HG03571 (cell line): ENCODE measurements at regions not wholly inside any gene's neighbourhood (a gene's known extent, or its start where the extent isn't known, plus 50 kb on each side); places are given as distances from the start of the nearest gene placed in this dataset.

ENCODE experiments used
- ATAC-seq: cut with Tn5 transposase; IDR thresholded peaks from one replicate; pipeline ENCODE4 v1.9.1; 2021; ENCODE audit not compliant: unreplicated experiment

DNA sequence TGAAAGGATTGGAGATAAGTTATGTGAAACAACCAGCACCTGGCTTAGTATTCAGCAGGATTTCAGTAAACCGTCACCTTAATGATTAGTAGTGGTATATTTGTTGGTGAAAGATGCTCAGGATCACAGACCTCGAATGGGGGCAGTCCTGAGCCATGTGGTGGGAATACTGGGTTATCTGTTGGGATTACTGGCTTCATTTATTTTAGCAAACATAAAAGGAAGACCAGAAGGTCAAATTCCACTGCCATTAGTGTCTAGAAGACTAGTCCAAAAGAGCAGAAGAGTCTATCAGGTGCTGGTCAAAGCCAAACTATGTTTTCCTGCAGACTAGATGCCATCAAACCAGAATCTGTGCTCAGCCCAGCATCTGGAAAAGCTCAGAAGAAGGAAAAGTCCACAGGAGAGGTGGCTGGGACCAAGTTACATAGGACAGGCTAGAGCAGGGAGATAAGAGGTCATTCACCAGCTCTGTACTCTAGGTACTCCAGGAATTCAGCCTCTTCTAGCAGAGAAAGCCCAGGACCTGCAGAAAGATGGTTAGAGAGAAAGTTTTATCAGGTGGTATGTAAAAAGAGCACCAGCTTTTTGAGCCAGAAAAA lies 343.4 kb downstream of the PLPP3 start:
- ATAC-seq, result no peak

DNA sequence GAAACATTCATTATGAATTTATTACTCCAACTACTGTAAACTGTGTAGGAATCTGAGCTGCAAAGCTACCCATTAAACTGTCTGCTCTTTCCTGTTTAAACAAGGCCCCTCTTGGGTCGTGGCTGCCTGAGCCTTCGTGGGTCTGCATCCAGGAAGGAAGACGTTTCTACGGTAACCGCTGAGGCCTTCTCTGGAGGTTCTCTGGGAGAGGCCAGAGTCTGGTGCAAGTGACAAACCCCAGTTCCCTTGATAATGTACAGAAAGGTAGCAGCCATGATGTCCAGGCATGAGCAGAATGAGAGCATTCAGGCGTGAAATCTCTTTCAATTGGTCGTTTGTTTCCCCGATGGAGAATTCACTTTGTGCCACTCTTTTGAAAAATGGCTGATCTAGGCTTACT lies 350.2 kb downstream of the PLPP3 start:
- no peak for ATAC-seq

DNA sequence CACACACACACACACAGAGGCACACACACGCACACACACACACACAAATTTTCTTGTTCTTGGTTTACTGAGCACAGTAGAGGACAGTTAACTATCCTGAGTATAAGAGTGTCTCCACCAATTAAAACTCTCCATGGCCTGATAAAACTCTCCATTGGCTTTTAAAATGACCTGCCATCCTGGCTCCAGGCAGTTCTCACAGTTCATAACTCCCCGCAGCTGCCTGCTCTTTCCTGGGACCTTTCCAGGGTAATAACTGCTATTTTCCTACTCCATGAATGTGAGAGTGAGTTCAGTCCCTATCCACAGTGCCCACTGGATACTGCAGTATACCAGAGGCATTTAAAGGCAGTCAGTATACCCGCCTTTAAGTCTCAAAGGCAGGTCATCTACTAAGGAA lies 351.5 kb downstream of the PLPP3 start:
- no peak for ATAC-seq

DNA sequence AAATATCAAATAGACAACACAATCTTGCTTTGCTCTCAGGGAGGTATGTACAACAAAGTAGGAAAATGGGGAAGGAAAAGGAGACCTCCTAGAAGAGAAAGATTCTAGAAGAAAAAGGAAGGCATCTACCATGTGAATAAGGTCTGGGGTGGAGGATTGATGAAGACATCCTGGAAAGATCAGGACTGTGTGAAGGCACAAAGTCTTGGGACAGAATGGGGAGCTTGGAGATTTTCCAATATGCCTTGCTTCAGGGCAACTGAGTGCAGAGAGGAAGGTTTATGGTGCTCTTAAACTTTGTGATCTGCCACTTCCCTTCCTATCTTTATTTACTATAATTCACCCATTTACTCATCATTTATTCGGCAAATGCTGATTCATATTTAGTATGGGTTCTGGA lies 352.0 kb downstream of the PLPP3 start:
- ATAC-seq, result no peak

DNA sequence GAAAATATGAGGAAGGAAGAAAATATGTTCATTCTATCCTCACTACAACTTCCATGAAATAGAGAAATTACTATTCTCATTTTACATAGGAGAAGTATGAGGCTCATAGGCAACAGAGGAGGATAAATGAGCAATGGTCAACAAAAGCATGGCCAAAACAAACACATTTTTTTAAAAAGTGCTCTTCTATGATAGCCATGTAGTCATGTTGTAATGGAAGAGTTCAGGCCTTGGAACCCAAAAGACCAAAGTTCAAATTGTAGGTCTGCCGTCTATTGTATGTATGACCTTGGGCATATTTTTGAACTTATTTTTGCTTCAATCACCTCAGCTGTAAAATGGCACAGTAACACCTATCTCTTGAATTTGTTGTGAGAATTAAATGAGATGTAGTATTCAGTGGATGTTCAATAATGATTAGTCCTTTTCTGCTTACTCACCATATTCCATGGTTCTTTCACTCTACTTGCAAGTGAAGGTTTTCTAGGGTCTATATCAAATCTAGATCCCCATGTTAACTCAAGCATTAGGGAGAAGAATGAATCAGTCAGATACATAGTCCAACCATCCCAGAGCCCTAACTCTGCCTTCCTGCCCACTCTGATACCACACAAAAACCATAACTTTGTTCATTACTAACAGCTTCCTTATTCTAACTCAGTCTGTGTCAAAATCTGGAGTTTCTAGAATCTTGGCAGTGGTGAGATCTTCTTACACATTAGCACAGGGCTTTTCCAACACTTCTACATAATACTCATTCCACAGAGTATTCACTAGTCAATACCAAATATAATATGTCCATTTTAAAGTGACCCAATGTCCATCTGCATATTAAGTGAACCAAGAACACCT lies 353.2 kb downstream of the PLPP3 start:
- no peak for ATAC-seq

DNA sequence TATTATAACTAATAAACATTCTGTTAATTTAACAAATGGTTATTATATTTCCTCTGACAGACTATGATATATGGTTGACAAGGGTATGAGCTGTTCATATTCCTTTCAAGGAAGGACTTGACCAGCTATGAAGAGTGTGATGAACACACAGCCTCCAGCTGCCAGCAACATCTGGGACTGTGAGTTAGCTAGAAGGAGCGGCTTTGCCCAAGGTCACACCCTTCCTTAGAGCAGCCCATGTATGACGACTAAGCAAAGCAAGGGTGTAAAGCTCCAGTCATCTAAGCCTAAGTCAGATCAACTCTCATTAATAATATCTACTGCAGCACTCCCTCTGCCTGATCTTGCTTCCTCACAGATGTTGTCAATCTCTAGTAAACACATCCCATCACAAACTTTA lies 355.4 kb downstream of the PLPP3 start:
- no peak for ATAC-seq

DNA sequence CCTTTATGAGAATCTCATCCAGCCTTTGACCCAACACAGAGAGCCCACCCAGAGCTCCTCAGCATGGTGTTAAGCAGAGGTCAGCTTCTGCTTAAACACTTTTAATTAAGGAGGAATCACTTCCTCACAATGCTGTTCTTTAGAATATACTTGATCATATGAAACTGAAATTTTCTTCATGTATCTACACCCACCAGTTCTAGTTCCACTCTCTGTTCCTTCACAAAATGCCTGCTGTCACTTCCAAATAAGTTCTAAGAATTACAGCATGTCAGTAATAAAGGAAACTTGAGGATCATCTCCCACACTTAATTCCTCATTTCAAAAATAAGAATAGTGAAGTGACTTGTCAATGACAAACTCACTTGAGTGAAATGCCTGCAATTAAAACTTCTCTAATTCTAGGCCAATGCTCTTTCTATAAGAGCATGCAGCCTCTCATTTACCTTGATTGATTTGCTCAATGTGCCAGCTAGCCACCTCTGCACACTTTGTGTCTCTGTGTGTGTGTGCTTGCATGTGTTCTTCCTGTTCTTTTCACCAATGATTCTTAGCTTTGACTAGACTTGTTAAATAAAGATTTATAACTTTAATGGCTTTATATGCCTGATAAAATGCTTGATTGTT lies 356.3 kb downstream of the PLPP3 start:
- no peak for ATAC-seq

DNA sequence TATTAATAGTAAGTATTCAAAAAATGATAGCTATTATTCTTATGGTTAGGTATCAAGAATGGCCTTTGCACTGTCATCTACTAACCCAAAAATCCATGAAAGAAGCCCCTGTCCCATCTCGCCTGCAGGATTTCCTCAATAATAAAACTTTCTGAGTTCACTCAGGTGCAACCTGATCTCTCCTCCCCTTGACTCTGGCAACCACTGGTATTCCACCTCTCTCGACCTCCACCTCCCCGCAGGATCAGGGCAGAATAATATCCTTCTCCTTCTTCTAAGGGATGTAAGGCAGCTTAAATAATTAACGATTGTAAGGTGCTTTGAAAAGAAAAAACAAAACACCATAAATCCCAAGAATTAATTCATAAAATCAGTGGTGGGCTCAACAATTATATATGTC lies 359.3 kb downstream of the PLPP3 start:
- no peak for ATAC-seq

DNA sequence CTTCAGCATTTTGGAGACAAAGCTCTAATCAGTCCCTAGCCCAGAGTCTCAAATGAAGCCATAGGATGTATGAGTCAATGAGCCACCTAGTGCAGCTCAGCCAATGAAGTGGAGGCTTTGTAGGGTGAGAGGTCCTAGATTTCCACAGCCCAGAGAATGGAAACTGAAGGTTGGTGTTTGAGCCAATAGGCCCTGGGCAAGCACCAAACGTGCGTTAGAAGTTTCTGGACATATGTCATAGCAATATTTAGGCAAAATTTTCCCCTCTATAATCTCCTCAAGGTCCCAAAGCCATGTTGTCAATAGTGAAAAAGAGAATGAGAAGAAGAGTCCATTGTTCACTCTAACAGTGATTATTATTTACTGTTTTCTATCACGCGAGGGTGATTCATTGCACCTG lies 361.3 kb downstream of the PLPP3 start:
- no peak for ATAC-seq

DNA sequence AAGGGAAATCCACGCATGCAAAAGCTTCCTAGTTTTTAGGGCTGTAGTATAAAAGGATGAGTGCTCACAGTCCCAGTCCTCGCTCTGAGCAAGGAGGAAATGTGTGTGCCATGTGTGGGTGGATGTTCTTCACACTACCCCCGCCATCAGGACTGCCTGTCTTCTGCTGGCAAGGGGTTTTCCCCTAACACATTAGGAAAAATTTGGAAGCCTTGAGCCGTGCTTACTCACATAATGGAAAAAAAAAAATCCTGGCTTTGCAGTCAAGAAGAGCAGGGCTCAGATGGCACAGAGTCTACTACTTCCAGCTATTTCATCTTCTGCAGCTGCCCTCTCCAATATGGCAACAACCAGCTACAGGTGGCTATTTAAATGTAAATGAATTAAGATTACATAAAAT lies 363.1 kb downstream of the PLPP3 start:
- no peak for ATAC-seq

DNA sequence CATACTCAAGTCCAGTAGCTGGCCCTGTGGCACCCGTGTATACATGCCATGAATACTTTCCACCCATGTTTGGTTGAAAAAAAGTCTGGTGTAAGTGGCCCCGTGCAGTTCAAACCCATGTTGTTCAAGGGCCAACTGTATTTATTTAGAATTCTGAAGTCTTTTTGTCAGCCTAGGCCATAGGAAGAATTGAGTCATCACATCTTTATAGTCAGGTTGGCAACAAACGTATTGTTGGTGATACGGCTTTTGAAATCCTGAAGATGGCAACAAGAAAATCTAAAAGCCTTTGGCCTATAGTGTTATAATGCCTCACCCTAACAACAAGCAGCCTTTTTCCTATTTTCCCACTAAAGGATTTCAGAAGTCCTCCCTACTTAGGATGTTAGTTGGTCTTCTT lies 363.6 kb downstream of the PLPP3 start:
- no peak for ATAC-seq

DNA sequence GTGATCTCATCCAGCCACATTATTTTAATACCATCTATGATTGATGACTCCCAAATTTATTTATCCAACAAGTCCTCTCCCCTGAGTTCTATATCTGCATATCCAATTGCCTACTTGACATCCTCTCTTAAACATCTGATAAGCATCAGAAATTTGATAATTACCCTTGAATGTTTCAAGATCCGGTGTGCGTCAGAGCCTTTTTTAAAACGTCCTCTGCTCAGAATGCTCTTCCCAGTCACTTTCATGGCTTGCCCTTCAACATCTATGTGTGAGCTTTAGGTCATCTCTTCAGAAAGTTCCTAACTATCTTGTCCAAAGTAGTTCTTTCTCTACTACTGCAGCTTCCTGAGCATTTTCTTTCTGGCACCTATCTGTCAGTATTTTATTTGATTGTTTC lies 364.3 kb downstream of the PLPP3 start:
- no peak for ATAC-seq

DNA sequence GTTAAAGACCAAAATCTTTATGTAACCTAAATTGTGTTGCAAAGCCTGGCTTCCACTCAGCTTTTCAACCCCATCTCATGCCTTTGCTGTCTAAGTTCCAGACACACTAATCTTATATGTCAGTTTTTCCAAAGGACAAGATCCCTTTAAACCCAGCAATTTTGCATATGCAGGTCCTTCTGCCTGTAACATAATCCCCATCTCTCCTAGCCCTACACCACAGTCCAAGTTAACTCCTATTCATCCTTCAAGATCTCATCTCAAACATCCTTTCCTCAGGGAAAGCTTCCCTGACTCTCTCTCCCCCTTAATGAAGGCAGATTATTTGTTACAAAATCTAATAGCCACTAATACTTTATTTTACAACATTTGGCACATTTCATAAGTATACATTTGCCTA lies 366.3 kb downstream of the PLPP3 start:
- ATAC-seq, result no peak

DNA sequence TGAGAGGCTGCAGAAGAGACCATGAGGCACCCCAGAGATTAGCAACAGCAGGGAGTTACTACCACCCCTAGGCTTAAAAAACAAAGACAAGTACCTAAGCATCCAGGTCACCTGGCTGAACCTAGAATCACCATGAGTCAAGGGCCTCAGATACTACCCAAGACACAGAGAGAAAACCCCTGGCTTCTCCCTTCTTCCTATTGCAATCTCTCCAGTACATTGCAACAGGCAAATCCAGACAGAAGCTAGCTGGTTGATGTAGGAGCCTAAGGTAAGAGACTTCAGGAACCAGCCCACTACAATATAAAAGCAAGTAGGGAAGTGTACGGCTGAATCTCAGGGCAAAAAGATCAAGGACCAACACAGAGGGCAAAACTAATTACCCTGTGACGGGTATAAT lies 367.2 kb downstream of the PLPP3 start:
- ATAC-seq, result no peak

DNA sequence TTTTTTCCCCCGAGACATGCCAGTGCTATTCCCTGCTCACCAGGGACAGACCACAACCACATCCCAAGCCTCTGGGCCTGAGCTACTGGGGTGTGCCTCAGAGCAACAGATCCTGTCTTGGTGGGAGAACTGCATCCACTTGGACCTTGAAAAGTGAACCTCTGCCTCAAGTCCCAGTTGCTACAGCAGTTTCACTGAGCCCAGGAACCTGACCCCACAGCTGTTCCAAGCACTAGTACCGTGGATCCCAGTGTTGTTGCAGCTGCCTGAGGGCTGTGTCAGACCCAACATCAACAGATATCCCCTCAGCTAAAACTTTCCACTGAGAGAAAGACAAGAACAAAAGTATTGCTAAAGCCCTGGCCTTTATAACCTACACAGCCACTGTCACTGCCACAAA lies 373.0 kb downstream of the PLPP3 start:
- no peak for ATAC-seq

DNA sequence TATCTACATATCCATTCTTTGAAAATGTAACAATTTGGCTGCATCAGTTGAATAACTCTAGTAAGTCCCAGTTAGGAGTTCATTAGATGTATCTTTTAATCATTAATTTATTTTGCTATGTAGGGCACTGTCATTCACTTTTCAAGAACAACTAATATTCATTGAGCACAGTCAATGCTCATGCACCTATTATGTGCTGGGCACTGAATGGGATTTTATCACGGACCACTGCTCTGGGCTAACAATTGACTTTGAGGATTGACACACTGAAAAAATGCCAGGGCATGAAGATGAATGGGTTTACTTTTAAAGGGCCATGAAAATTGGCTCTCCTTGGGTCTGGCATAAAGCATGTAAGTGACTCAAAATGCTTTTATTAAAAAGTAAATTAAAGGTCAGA lies 375.2 kb downstream of the PLPP3 start:
- no peak for ATAC-seq

DNA sequence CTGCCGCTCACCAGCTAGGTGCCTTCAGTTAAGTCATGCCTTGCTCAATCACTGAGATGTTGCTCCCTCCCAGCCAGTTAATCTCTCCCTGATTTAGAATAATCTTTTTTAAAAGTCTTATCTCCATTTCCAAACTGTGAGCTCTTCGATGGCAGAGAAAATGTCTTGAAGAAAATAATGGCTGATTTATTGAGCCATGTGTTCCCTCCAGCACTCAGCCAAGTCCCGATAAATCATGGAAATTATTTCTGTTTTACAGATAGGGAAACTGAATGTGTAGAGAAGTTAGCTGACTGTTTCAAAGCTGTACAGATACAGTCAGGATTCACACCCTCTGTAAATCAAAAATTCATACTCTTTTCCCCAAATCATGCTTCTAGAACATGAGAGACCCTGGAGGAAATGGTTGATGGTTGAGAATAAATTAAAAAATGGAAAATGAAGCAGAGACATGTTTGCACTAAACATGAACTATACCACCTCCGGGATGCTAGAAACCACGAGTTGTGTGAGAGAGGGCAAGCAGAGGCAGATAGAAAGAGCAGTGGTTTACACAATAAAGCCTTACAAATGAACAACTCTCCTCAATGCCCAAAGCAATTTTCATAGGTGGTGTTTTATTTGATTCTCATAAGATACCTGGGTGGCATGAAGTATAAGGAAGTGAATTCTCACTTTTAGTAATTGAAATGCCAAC lies 376.4 kb downstream of the PLPP3 start:
- ATAC-seq, result no peak

DNA sequence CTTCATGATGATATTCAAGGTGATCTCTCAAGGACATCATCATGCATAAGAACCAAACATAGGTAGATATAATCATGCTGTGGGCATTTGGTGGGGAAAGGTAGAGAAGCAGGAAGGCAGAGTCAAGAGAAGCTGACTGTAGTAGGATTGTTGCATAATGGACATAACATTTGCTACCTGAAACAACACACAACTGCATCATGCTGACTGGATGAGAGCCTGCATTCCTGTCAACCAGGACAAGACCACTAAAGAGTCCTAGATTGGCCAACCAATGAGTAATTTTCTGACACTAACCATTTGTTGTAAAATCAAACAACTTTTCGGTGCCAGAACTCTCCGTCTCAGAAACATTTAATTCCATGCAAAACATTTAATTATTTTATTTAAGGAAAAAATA lies 377.2 kb downstream of the PLPP3 start:
- ATAC-seq, result no peak

DNA sequence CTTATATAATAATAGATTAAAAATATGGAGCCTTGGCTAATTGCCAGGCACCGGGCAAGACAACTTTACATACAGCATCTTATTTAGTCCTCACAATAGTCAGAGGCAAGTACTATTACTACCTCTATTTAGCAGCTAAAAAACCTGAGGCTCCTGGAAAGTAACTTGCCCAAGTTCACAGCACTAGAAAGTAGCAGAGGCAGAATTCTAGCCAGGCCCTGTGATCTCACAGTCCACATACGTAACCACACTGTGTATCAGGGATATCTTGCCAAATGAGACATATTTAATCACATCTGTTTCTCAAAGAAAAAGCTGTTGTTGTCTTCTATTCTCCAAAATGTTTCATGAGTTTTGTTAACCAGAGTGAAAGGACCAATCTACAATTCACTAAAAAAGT lies 378.5 kb downstream of the PLPP3 start:
- no peak for ATAC-seq

DNA sequence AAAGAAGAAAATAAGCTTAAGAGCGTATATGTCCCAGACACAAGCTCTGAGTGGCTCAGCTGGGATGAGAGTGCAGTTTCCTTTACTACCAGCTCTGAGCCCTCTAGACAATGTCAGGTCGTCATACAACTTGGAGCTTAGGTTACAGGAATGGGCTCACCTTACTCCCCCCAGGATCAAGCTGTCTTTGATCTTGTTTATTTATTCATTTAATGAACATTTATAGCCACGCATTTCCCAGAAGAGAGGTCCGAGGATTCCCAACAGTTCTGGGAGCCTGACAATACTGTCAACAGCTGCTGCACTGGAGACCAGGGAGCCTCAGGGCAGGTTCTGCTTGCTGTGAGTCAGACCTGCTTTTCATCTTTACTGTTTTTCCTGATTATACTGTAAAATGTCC lies 378.9 kb downstream of the PLPP3 start:
- ATAC-seq, result no peak

DNA sequence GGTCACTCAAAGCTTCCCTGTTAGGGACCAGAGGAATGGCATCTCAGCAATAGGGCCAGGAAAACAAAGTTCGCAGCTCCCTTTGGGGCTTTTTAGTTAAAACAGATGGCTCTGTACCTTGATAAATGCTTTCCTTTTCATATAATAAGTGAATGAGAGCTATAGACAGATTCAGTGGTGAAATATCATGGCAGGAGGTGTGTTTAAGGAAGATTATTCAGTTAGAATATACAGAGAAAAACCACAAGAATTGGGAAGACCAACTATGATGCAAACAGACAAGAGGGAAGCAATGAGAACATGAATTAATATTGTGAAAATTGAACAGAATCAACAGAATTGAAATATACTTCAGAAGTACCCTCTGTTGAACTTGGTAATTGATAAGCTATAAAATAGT lies 379.4 kb downstream of the PLPP3 start:
- no peak for ATAC-seq

DNA sequence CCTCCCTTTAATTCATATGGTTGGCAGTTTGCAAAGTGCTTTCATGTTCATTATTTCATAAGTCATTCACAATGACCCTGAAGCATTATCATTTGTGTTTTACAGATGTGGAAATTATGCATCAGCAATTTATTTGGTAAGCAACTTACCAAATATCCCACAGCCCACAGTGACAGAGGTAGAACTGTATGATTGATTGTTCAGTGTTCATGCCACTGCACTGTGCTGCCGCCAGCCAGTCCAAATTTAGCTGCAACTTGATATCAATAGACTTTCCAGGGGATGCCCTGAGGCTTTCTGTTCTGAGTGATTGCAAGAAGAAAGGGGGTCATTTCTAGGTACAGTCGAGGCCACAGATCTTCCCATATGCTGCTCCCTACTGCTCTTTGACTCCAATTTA lies 380.3 kb downstream of the PLPP3 start:
- no peak for ATAC-seq
